HUES48 (cell line): ENCODE measurements at regions not wholly inside any gene's neighbourhood (a gene's known extent, or its start where the extent isn't known, plus 50 kb on each side); places are given as distances from the start of the nearest gene placed in this dataset.
"Not testable (repeated sequence)": the region's sequence is repeated elsewhere in the genome, so short reads cannot be mapped to it uniquely, and the experiment has no call there.

Experiments
- H3K27ac ChIP-seq: one replicate; pipeline ENCODE4 v1.7.0; 2013; ENCODE audit warnings: low read depth, low read length, inconsistent platforms
- H3K27me3 ChIP-seq: 2 replicates; pipeline ENCODE4 v1.6.1; 2013; ENCODE audit warnings: mild to moderate bottlenecking, low read length; ENCODE audit not compliant: control insufficient read depth, insufficient read depth
- H3K36me3 ChIP-seq: 2 replicates; pipeline ENCODE4 v1.6.1; 2013; ENCODE audit warnings: low read length; ENCODE audit not compliant: control insufficient read depth, insufficient read depth
- H3K4me1 ChIP-seq: 2 replicates; pipeline ENCODE4 v1.6.1; 2013; ENCODE audit warnings: mild to moderate bottlenecking, low read length; ENCODE audit not compliant: control insufficient read depth, insufficient read depth
- H3K4me3 ChIP-seq: 2 replicates; pipeline ENCODE4 v1.5.1; 2013; ENCODE audit warnings: mild to moderate bottlenecking, low read depth, low read length
- H3K9ac ChIP-seq: 2 replicates; pipeline ENCODE4 v1.6.1; 2013; ENCODE audit warnings: mild to moderate bottlenecking, low read depth, low read length, moderate library complexity
- H3K9me3 ChIP-seq: 2 replicates; pipeline ENCODE4 v1.6.1; 2013; ENCODE audit warnings: low read length; ENCODE audit not compliant: control insufficient read depth, insufficient read depth

DNA sequence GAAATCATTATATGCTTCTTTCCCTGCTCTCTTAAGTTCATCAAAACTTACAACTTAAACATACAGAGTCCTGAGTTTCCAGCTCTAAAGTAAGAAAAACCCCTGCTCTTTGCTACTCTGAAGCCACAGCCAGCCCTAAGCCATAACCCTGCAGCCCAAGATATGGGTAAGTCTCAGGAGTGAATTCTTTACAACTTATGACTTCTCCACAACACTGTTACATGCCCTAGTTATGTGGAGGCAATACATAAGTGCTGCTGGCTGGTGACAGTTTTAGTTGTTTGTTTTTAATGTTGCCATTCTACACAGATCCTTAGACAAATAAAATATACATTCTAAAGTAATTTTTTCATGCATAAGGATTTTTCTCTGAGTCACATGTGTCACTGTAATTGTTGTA lies 100.2 kb downstream of the FBXO8 start:
- no peak overlapping the region for H3K9ac ChIP-seq
- no peaks in the 10 kb centered on the region for H3K9me3 ChIP-seq
- H3K4me3 ChIP-seq, result no peak overlapping the region
- no peaks in the 10 kb centered on the region for H3K27me3 ChIP-seq
- H3K27ac ChIP-seq, result no peak overlapping the region
- H3K36me3 ChIP-seq, result no peaks in the 10 kb centered on the region
- no peaks in the 10 kb centered on the region for H3K4me1 ChIP-seq

GRCh38 chr4:174181827-174182226 lies 101.6 kb downstream of the FBXO8 start:
- Histone ChIP-seq H3K9me3 (no peaks in the 10 kb centered on the region), H3K27ac (no peak overlapping the region), H3K4me3 (no peak overlapping the region), H3K4me1 (no peaks in the 10 kb centered on the region), H3K36me3 (no peaks in the 10 kb centered on the region), H3K9ac (no peak overlapping the region), H3K27me3 (no peaks in the 10 kb centered on the region)

GRCh38 chr4:174177536-174177935 lies 105.9 kb downstream of the FBXO8 start:
- no peaks in the 10 kb centered on the region for H3K27me3 ChIP-seq
- peaks cover 7% of the 10 kb centered on the region; the same call in 1 of the 2 replicates for H3K4me1 ChIP-seq
- H3K36me3 ChIP-seq, result no peaks in the 10 kb centered on the region
- H3K9me3 ChIP-seq, result no peaks in the 10 kb centered on the region
- H3K4me3 ChIP-seq, result no peak overlapping the region
- H3K27ac ChIP-seq, result no peak overlapping the region
- H3K9ac ChIP-seq, result no peak overlapping the region

DNA sequence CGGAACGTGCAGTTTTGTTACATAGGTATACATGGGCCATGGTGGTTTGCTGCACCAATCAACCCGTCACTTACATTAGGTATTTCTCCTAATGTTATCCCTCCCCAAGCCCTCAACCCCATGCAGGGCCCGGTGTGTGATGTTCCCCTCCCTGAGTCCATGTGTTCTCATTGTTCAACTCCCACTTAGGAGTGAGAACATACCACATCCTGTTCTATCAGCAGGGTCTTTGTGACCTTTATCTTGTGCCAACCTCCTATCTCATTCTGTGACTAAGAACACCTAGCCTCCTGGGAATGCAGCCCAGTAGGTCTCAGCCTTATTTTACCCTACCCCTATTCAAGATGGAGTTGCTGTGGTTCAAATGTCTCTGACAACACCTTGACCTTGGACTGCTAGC lies 107.6 kb downstream of the FBXO8 start:
- not testable (repeated sequence) for H3K27ac ChIP-seq, H3K9me3 ChIP-seq, H3K4me1 ChIP-seq, H3K4me3 ChIP-seq, H3K27me3 ChIP-seq, H3K9ac ChIP-seq, H3K36me3 ChIP-seq

- Histone ChIP-seq H3K4me1 (peaks cover 7% of the 10 kb centered on the region; the same call in 1 of the 2 replicates), H3K27me3 (no peaks in the 10 kb centered on the region), H3K9me3 (no peaks in the 10 kb centered on the region), H3K27ac (no peak overlapping the region), H3K9ac (no peak overlapping the region), H3K4me3 (no peak overlapping the region), H3K36me3 (no peaks in the 10 kb centered on the region)
Measured at GRCh38 chr4:174173360-174173759, 110.1 kb downstream of the FBXO8 start.

- peaks cover 7% of the 10 kb centered on the region; the same call in 1 of the 2 replicates for H3K4me1 ChIP-seq
- H3K27me3 ChIP-seq, result no peaks in the 10 kb centered on the region
- H3K4me3 ChIP-seq, result no peak overlapping the region
- no peak overlapping the region for H3K27ac ChIP-seq
- no peaks in the 10 kb centered on the region for H3K36me3 ChIP-seq
- H3K9me3 ChIP-seq, result no peaks in the 10 kb centered on the region
- H3K9ac ChIP-seq, result no peak overlapping the region
Measured at GRCh38 chr4:174172274-174172673, 111.2 kb downstream of the FBXO8 start.

DNA sequence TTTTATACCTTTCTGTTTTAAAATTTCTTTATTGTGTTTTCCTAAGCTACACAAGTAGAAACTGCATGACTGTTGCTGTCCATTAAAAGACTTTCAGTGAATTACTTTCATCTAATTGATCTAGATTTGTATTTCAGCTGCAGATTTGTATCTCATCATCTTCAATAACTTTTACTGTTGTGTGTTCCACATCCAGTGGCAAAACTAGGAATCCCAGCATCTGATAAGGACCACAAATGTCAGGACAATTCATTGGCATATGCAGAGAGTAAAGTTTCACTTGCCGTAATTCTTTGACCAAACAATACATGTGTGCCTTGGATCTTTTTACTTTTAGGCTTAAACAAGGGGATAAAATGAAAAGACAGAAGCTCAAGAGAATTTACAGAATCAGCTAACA lies 112.6 kb downstream of the FBXO8 start:
- no peak overlapping the region for H3K9ac ChIP-seq
- H3K27ac ChIP-seq, result no peak overlapping the region
- no peak overlapping the region for H3K4me3 ChIP-seq

DNA sequence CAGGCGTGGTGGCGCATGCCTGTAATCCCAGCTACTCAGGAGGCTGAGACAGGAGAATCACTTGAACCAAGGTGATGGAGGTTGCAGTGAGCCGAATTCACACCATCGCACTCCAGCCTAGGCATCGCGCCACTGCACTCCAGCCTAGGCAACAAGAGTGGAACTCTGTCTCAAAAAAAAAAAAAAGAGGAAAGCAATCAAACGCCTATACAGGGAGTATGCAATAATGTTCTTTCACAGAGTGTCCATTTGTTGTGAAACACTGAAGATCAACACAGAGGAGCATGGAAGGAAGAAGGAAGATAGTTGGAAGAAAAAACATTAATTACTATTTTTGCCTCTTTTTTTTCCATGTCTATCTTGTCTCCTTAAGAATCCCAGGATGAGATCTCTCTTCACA lies 113.4 kb downstream of the FBXO8 start:
- H3K9ac ChIP-seq, result no peak overlapping the region
- H3K4me1 ChIP-seq, result peaks cover 7% of the 10 kb centered on the region; the same call in 1 of the 2 replicates
- H3K27me3 ChIP-seq, result no peaks in the 10 kb centered on the region
- H3K36me3 ChIP-seq, result no peaks in the 10 kb centered on the region
- no peak overlapping the region for H3K27ac ChIP-seq
- H3K4me3 ChIP-seq, result no peak overlapping the region
- no peaks in the 10 kb centered on the region for H3K9me3 ChIP-seq

More for the DNA sequence above, 112.6 kb downstream of the FBXO8 start:
- H3K27me3 ChIP-seq, result no peaks in the 10 kb centered on the region
- no peaks in the 10 kb centered on the region for H3K9me3 ChIP-seq
- H3K36me3 ChIP-seq, result no peaks in the 10 kb centered on the region
- peaks cover 7% of the 10 kb centered on the region; the same call in 1 of the 2 replicates for H3K4me1 ChIP-seq

- Histone ChIP-seq H3K4me1 (no peaks in the 10 kb centered on the region), H3K9me3 (no peaks in the 10 kb centered on the region), H3K4me3 (no peak overlapping the region), H3K36me3 (no peaks in the 10 kb centered on the region), H3K9ac (no peak overlapping the region), H3K27me3 (no peaks in the 10 kb centered on the region), H3K27ac (no peak overlapping the region)
Measured at GRCh38 chr4:174157106-174157607, 126.3 kb downstream of the FBXO8 start.

DNA sequence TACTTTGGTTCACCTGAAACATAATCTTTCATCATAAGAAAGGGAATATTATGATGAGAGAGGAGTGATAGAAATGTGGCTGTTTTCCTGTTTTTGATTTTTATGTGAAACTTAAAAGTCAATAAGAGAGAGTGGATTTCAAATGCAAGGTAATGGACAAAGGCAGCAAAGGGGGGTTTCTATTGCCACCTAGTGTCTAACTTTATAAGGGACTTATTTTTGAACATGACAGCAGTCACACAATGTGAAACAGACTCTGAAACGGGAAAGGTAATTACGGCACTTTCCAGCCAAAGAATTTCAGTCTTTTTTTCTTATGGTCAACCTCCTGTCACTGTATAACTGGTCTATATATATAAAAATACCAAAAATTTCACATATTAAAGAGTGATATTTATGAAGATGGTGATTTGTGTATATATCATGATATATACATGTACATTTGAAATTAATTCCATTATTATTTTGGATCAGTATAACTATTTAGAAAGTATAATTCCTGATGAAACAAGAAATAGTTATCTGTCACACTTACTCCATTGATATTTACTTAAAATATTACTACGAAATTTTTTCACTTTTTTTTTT lies 127.1 kb downstream of the FBXO8 start:
- H3K4me3 ChIP-seq, result no peak overlapping the region
- no peaks in the 10 kb centered on the region for H3K9me3 ChIP-seq
- H3K36me3 ChIP-seq, result no peaks in the 10 kb centered on the region
- no peaks in the 10 kb centered on the region for H3K4me1 ChIP-seq
- H3K9ac ChIP-seq, result no peak overlapping the region
- H3K27ac ChIP-seq, result no peak overlapping the region
- H3K27me3 ChIP-seq, result no peaks in the 10 kb centered on the region

DNA sequence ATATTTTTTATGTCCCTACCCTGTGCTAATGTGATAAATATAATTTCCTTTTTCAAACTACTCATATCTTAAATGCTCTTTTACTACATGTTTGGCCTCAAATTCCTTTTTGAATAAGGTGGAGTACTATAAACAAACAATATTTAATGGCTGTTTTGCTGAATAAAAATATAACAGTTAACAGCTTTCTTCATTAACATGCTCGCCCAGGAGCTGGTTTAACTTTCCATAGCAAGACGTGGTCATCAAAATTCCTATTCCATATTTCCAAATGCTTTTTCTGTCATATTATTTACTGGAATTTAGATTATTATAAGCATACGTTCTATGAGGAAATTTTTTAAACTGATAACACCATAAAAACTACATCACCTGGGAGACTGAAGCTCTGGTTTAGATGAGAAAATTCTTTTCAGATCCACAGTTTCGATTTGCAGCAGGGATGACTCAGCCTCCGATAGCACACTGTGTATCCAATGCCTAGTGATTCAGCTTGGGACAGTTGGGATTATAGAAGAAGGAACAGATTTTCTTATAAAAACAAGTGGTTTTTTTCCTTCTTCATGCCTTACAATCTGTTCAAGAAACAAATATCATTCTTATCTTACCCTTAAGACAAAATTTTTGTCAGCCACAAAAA lies 129.1 kb downstream of the FBXO8 start:
- H3K27me3 ChIP-seq, result no peaks in the 10 kb centered on the region
- H3K36me3 ChIP-seq, result no peaks in the 10 kb centered on the region
- H3K4me1 ChIP-seq, result no peaks in the 10 kb centered on the region
- no peak overlapping the region for H3K9ac ChIP-seq
- H3K4me3 ChIP-seq, result no peak overlapping the region
- no peaks in the 10 kb centered on the region for H3K9me3 ChIP-seq
- no peak overlapping the region for H3K27ac ChIP-seq
